H9 (cell line): ENCODE measurements at regions not wholly inside any gene's neighbourhood (a gene's known extent, or its start where the extent isn't known, plus 50 kb on each side); places are given as distances from the start of the nearest gene placed in this dataset.

Source experiments
- DNase-seq: peaks from one replicate; pipeline ENCODE4 v3.0.0-alpha.2; 2017
- H2AFZ ChIP-seq: one replicate; pipeline ENCODE4 v1.6.1; 2013; ENCODE audit warnings: mild to moderate bottlenecking, low read length, control low read depth, moderate library complexity
- H2AK5ac ChIP-seq: 2 replicates; pipeline ENCODE4 v1.6.1; 2013; ENCODE audit warnings: low read length, control low read depth, mixed read lengths; ENCODE audit not compliant: insufficient read length
- H2BK120ac ChIP-seq: one replicate; pipeline ENCODE4 v1.6.1; 2013; ENCODE audit warnings: low read depth, mild to moderate bottlenecking, low read length, control low read depth, inconsistent platforms; ENCODE audit not compliant: poor library complexity, severe bottlenecking
- H2BK12ac ChIP-seq: 2 replicates; pipeline ENCODE4 v1.6.1; 2013; ENCODE audit warnings: low read length, control low read depth, mixed read lengths, low read depth; ENCODE audit not compliant: insufficient read length
- H2BK15ac ChIP-seq: 2 replicates; pipeline ENCODE4 v1.6.1; 2013; ENCODE audit warnings: low read depth, low read length, control low read depth
- H2BK20ac ChIP-seq: one replicate; pipeline ENCODE4 v1.6.1; 2013; ENCODE audit warnings: low read depth, mild to moderate bottlenecking, low read length, control low read depth, inconsistent platforms; ENCODE audit not compliant: poor library complexity, severe bottlenecking
- H2BK5ac ChIP-seq: 2 replicates; pipeline ENCODE4 v1.6.1; 2013; ENCODE audit warnings: low read length, control low read depth, mixed read lengths; ENCODE audit not compliant: insufficient read length
- H3K14ac ChIP-seq: 2 replicates; pipeline ENCODE4 v1.6.1; 2013; ENCODE audit warnings: low read length, control low read depth; ENCODE audit not compliant: insufficient read depth
- H3K18ac ChIP-seq: 2 replicates; pipeline ENCODE4 v1.6.1; 2013; ENCODE audit warnings: low read depth, mild to moderate bottlenecking, mixed read lengths, low read length, control low read depth; ENCODE audit not compliant: insufficient read length
- H3K23ac ChIP-seq: 2 replicates; pipeline ENCODE4 v1.6.1; 2013; ENCODE audit warnings: low read length, control low read depth, mixed read lengths, low read depth; ENCODE audit not compliant: insufficient read length
- H3K23me2 ChIP-seq: 2 replicates; pipeline ENCODE4 v1.6.1; 2013; ENCODE audit warnings: low read depth, mild to moderate bottlenecking, mixed read lengths, low read length, control low read depth; ENCODE audit not compliant: insufficient read length, poor library complexity, severe bottlenecking
- H3K27ac ChIP-seq: 2 replicates; pipeline ENCODE4 v1.5.1; 2013; ENCODE audit warnings: low read length, control low read depth, mixed read lengths, low read depth; ENCODE audit not compliant: insufficient read length
- H3K27me3 ChIP-seq: 2 replicates; pipeline ENCODE4 v1.6.1; 2013; ENCODE audit warnings: low read length, control low read depth, inconsistent platforms; ENCODE audit not compliant: insufficient read depth
- H3K4ac ChIP-seq: 2 replicates; pipeline ENCODE4 v1.6.1; 2013; ENCODE audit warnings: low read depth, mild to moderate bottlenecking, control low read depth, inconsistent platforms, low read length, moderate library complexity
- H3K4me1 ChIP-seq: 2 replicates; pipeline ENCODE4 v1.6.1; 2013; ENCODE audit warnings: low read length, control low read depth, inconsistent platforms; ENCODE audit not compliant: insufficient read depth
- H3K4me2 ChIP-seq: 2 replicates; pipeline ENCODE4 v1.6.1; 2013; ENCODE audit warnings: low read length, control low read depth, mixed read lengths; ENCODE audit not compliant: insufficient read length, insufficient read depth
- H3K56ac ChIP-seq: 2 replicates; pipeline ENCODE4 v1.6.1; 2013; ENCODE audit warnings: low read depth, mild to moderate bottlenecking, mixed read lengths, low read length, control low read depth; ENCODE audit not compliant: insufficient read length
- H3K79me1 ChIP-seq: 2 replicates; pipeline ENCODE4 v1.6.1; 2013; ENCODE audit warnings: low read depth, mild to moderate bottlenecking, moderate library complexity, low read length, control low read depth, inconsistent platforms; ENCODE audit not compliant: insufficient read depth, poor library complexity, severe bottlenecking
- H3K79me2 ChIP-seq: 2 replicates; pipeline ENCODE4 v1.6.1; 2013; ENCODE audit warnings: low read length, control low read depth, inconsistent platforms; ENCODE audit not compliant: insufficient read depth
- H3K9ac ChIP-seq: 2 replicates; pipeline ENCODE4 v1.6.1; 2013; ENCODE audit warnings: low read length, control low read depth, mixed read lengths; ENCODE audit not compliant: insufficient read length; ENCODE audit errors: extremely low read depth
- H3K9me3 ChIP-seq: one replicate; pipeline ENCODE4 v1.6.1; 2013; ENCODE audit warnings: low read depth, low read length, inconsistent platforms; ENCODE audit not compliant: control insufficient read depth
- H3T11ph ChIP-seq: one replicate; pipeline ENCODE4 v1.6.1; 2013; ENCODE audit warnings: mild to moderate bottlenecking, low read length, control low read depth, inconsistent platforms
- H4K20me1 ChIP-seq: one replicate; pipeline ENCODE4 v1.6.1; 2013; ENCODE audit not compliant: control insufficient read depth, insufficient read length, insufficient read depth
- H4K5ac ChIP-seq: 2 replicates; pipeline ENCODE4 v1.6.1; 2013; ENCODE audit warnings: low read depth, mild to moderate bottlenecking, mixed read lengths, low read length, control low read depth; ENCODE audit not compliant: insufficient read length
- H4K8ac ChIP-seq: replicated peaks from 2 replicates; pipeline ENCODE4 v1.6.1; 2013; ENCODE audit warnings: low read length, control low read depth, mixed read lengths, low read depth; ENCODE audit not compliant: insufficient read length
- H4K91ac ChIP-seq: 2 replicates; pipeline ENCODE4 v1.6.1; 2013; ENCODE audit warnings: low read depth, mild to moderate bottlenecking, moderate library complexity, mixed read lengths, low read length, control low read depth; ENCODE audit not compliant: insufficient read length
- H3K27ac Mint-ChIP-seq, 3 experiments: 2 replicates in 2 of 3; 3 replicates in 1 of 3; pipeline ENCODE4 v1.8.0; 2020 to 2021; ENCODE audit warnings: mixed read lengths in 3 of 3, mild to moderate bottlenecking in 1 of 3, moderate library complexity in 1 of 3
- H3K27me3 Mint-ChIP-seq: 2 replicates; pipeline ENCODE4 v1.8.0; 2021; ENCODE audit warnings: low read depth, mild to moderate bottlenecking, moderate library complexity, mixed read lengths
- H3K36me3 Mint-ChIP-seq, 3 experiments: 2 replicates in 2 of 3; 3 replicates in 1 of 3; pipeline ENCODE4 v1.8.0; 2020 to 2021; ENCODE audit warnings: low read depth in 3 of 3, mixed read lengths in 3 of 3; ENCODE audit not compliant: insufficient read depth in 1 of 3
- H3K4me1 Mint-ChIP-seq, 2 experiments: 2 replicates each; pipeline ENCODE4 v1.8.0; 2020; ENCODE audit warnings: mixed read lengths in 2 of 2
- H3K4me3 Mint-ChIP-seq, 2 experiments: 2 replicates in 1 of 2; 3 replicates in 1 of 2; pipeline ENCODE4 v1.8.0; 2020 to 2021; ENCODE audit warnings: mild to moderate bottlenecking in 2 of 2, mixed read lengths in 2 of 2, moderate library complexity in 1 of 2
- H3K9me3 Mint-ChIP-seq, 2 experiments: 2 replicates in 1 of 2; 3 replicates in 1 of 2; pipeline ENCODE4 v1.8.0; 2020; ENCODE audit warnings: mild to moderate bottlenecking in 2 of 2, mixed read lengths in 2 of 2, moderate library complexity in 1 of 2
- WGBS: extraction: QIAGEN DNeasy Blood & Tissue Kit; methylation state at CpG from one replicate; pipeline ENCODE4 v1.1.7; 2013; ENCODE audit warnings: missing lambda C conversion rate, low lambda C conversion rate, mixed read lengths; ENCODE audit not compliant: insufficient read length; ENCODE audit errors: extremely low coverage; 5-methylcytosine and 5-hydroxymethylcytosine counted together
- TF ChIP-seq, protein P1 (sequence below): fragments of 200-600 bp; sonication (generic); conservative IDR thresholded peaks from 3 replicates; pipeline ENCODE4 v1.8.0; 2021; ENCODE audit warnings: antibody characterized with exemption, mild to moderate bottlenecking

DNA sequence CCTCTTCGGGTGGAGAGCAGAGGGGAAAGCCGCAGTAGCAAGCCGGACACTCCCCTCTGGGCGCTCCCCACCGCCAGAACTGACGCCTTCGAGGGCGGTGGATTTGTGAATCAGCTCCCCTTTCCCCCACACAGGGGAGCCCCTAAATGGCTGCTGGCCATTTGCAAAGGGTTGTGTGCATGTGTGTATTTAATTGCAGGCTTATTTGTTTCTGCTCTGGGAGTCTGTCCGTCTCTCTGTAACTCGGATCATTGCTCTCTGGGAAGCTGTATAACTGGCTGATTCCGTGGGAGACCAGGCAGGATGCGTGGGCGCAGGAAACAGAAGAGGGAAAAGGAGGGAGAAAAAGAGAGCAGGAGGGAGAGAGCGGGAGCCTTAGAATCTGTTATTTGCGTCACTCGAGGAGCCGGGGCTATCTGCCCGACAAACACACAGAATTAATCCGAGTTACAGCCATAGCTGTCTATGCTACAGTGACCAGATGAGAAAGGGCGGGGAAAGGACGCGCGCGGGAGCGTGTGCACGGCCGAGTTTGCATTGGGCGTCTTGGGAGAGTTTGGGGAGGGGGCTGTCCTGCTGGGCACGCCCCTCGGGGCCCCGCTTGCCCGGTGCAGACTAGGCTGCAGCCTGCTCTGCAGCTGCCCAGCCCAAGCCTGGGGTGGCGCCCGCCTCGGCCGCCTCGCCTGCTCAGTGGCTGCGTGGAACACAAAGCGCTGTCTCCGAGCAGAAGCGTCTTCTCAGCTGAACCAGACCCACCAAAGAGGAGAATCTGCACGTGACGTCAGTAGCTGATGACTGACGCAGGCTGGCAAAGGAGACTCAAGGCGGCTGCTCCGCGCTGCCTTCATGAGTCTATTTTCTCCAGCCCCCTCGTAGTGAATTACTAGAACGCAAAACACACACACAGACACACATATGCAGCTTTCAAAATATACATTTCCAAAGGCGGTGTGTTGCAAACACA lies 105.3 kb upstream of the HSD17B12 start:
- Histone ChIP-seq H3K18ac (no peak overlapping the region), H2AK5ac (no peak overlapping the region), H3K56ac (no peak overlapping the region), H3K23ac (no peak overlapping the region), H3K4me2 (peak overlapping the region; percentile 95), H2BK5ac (no peak overlapping the region), H4K20me1 (no peaks in the 10 kb centered on the region), H3K79me1 (no peaks in the 10 kb centered on the region), H2BK120ac (no peak overlapping the region), H3K23me2 (peaks cover 22% of the 10 kb centered on the region), H4K91ac (no peak overlapping the region), H4K8ac (no peak overlapping the region), H4K5ac (no peak overlapping the region), H3K27me3 (peaks cover 68% of the 10 kb centered on the region), H3K4me1 (no peaks in the 10 kb centered on the region), H3K4ac (no peak overlapping the region), H2BK12ac (no peak overlapping the region), H2BK20ac (no peak overlapping the region), H2BK15ac (no peak overlapping the region), H3K9me3 (no peaks in the 10 kb centered on the region), H2AFZ (no peak overlapping the region), H3K79me2 (no peaks in the 10 kb centered on the region), H3T11ph (no peak overlapping the region), H3K14ac (no peak overlapping the region; the same call in 1 of the 2 replicates), H3K27ac (no peak overlapping the region), H3K9ac (no peak overlapping the region)
- Mint-ChIP-seq H3K4me1 (peaks cover 26 to 39% of the 10 kb centered on the region in 2 experiments), H3K36me3 (no peaks in the 10 kb centered on the region; a peak in 1 of 7 replicates), H3K27ac (no peak overlapping the region), H3K27me3 (peaks cover 99% of the 10 kb centered on the region), H3K9me3 (no peaks in the 10 kb centered on the region; a peak in 2 of 5 replicates), H3K4me3 (peak overlapping the region; percentile 67 to 92)
- TF ChIP-seq, protein P1, sequence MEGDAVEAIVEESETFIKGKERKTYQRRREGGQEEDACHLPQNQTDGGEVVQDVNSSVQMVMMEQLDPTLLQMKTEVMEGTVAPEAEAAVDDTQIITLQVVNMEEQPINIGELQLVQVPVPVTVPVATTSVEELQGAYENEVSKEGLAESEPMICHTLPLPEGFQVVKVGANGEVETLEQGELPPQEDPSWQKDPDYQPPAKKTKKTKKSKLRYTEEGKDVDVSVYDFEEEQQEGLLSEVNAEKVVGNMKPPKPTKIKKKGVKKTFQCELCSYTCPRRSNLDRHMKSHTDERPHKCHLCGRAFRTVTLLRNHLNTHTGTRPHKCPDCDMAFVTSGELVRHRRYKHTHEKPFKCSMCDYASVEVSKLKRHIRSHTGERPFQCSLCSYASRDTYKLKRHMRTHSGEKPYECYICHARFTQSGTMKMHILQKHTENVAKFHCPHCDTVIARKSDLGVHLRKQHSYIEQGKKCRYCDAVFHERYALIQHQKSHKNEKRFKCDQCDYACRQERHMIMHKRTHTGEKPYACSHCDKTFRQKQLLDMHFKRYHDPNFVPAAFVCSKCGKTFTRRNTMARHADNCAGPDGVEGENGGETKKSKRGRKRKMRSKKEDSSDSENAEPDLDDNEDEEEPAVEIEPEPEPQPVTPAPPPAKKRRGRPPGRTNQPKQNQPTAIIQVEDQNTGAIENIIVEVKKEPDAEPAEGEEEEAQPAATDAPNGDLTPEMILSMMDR = no peak
- WGBS = no CpG with 5 or more reads among the region's 50 CpGs
- DNase-seq = no peak
